ENCODE measurements at regions not wholly inside any gene's neighbourhood (a gene's known extent, or its start where the extent isn't known, plus 50 kb on each side); places are given as distances from the start of the nearest gene placed in this dataset.

DNA sequence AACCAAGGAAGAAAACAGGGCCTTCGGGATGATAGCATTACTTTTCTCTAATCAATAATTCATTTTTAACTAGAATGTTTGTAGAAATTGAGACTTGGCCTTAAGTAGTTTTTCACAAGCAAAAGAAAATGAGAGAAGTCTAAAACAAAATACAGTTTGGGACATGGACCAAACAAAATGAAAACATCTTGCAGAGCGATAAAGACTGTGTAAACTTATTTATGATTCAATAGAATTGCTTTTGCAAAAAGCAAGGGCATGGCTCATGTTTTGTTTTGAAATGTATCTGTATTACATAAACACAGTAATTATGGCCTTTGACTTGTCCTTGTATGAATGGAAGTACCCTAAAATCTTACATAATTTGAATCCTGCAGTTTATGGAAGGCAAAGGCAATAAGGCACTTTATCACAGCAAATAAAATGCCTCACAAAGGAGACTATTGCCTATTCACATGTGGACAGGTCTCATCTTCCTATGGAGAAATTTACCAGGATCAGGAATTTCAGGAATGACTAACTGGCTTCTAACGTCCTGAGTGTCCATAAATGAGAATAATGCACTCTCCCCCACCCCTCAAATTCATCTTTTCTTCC is 295.2 kb downstream of the PTEN start:
- no peak overlapping the region for H3K4me2 ChIP-seq
- no peak overlapping the region for H3K9ac ChIP-seq
- no peak overlapping the region for H3K4me3 ChIP-seq (IDR thresholded peaks at IDR 0.05; ENCODE audit: insufficient read depth, low read depth, low read length)
- TF ChIP-seq CTCF (conservative IDR thresholded peaks at IDR 0.05; ENCODE audit: low read depth, low read length): no peak
- no peaks in the 10 kb centered on the region for H3K79me2 ChIP-seq (ENCODE audit: insufficient read depth, low read depth)
- no peak overlapping the region for H2AFZ ChIP-seq (ENCODE audit: low read depth)
- H3K4me1 ChIP-seq (ENCODE audit: low read depth, poor library complexity, severe bottlenecking): no peaks in the 10 kb centered on the region
- H3K27ac ChIP-seq: no peak overlapping the region
- H3K36me3 ChIP-seq (ENCODE audit: insufficient read depth): no peaks in the 10 kb centered on the region
- H4K20me1 ChIP-seq (ENCODE audit: insufficient read depth): no peaks in the 10 kb centered on the region
- no peaks in the 10 kb centered on the region for H3K27me3 ChIP-seq (ENCODE audit: insufficient read depth, low read depth)

DNA sequence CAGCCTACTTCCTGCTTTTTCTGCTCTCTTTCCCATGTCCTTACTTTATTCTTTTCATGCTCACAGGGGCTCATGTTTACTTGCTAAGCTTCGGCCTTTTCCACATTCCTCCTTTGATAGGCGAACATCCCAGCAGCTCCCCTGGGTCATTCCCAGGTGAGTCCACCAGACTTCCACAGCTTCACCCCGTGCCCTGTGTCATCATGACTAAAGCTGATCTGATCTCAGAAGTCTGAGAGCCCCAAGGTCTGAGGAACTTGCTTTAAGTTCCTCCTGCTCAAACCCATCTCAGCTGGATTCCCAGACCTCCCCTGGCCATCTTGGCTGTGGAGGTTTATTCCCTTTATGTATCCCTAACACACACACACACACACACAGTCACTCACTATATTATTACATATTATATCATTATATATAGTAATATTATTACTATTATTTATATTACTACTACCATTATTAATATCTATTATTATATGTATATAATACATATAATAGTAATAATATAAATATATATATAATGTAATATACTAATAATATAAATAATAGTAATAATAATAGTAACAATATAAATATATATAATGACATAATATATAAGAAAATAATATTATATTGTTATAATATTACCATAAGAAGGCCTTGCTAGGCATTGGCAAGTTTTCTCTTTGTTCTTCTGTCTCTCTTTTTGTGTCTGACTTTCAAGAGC is 295.9 kb downstream of the PTEN start:
- Histone ChIP-seq H2AFZ (ENCODE audit: low read depth) (no peak overlapping the region), H3K4me3 (IDR thresholded peaks at IDR 0.05; ENCODE audit: insufficient read depth, low read depth, low read length) (no peak overlapping the region), H3K4me1 (ENCODE audit: low read depth, poor library complexity, severe bottlenecking) (no peaks in the 10 kb centered on the region), H3K27me3 (ENCODE audit: insufficient read depth, low read depth) (no peaks in the 10 kb centered on the region), H3K4me2 (no peak overlapping the region), H3K79me2 (ENCODE audit: insufficient read depth, low read depth) (no peaks in the 10 kb centered on the region), H3K36me3 (ENCODE audit: insufficient read depth) (no peaks in the 10 kb centered on the region), H3K9ac (no peak overlapping the region), H3K27ac (no peak overlapping the region), H4K20me1 (ENCODE audit: insufficient read depth) (no peaks in the 10 kb centered on the region)
- TF ChIP-seq CTCF (conservative IDR thresholded peaks at IDR 0.05; ENCODE audit: low read depth, low read length): no peak

DNA sequence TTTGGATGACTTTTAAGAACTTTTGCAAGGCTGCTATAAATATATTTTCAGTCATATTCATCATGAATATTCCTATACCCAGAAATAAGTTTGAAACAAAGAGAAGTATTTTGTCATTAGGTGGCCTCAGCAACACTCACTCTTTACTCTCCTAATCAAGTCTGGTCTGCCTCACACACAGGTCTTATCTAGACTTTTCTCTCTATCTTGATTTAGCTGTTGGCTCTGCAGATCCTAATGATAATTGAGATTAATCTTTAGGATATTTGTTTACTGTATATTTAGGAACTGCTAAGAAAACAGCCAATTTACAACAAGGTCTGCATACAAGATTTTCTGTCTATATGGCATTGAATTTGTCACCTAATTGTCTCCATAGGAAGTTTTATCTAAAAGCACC is 297.6 kb downstream of the PTEN start:
- no peaks in the 10 kb centered on the region for H3K27me3 ChIP-seq (ENCODE audit: insufficient read depth, low read depth)
- H3K79me2 ChIP-seq (ENCODE audit: insufficient read depth, low read depth): no peaks in the 10 kb centered on the region
- H3K4me1 ChIP-seq (ENCODE audit: low read depth, poor library complexity, severe bottlenecking): no peaks in the 10 kb centered on the region
- no peak overlapping the region for H2AFZ ChIP-seq (ENCODE audit: low read depth)
- no peak overlapping the region for H3K9ac ChIP-seq
- H3K36me3 ChIP-seq (ENCODE audit: insufficient read depth): no peaks in the 10 kb centered on the region
- no peaks in the 10 kb centered on the region for H4K20me1 ChIP-seq (ENCODE audit: insufficient read depth)
- no peak overlapping the region for H3K4me2 ChIP-seq
- H3K4me3 ChIP-seq (IDR thresholded peaks at IDR 0.05; ENCODE audit: insufficient read depth, low read depth, low read length): no peak overlapping the region
- H3K27ac ChIP-seq: no peak overlapping the region
- TF ChIP-seq CTCF (conservative IDR thresholded peaks at IDR 0.05; ENCODE audit: low read depth, low read length): no peak

GRCh38 chr10:88161756-88162155 is 298.3 kb downstream of the PTEN start:
- TF ChIP-seq CTCF (conservative IDR thresholded peaks at IDR 0.05; ENCODE audit: low read depth, low read length): no peak
- Histone ChIP-seq H3K27me3 (ENCODE audit: insufficient read depth, low read depth) (no peaks in the 10 kb centered on the region), H3K4me3 (IDR thresholded peaks at IDR 0.05; ENCODE audit: insufficient read depth, low read depth, low read length) (no peak overlapping the region), H3K27ac (no peak overlapping the region), H3K79me2 (ENCODE audit: insufficient read depth, low read depth) (no peaks in the 10 kb centered on the region), H3K4me1 (ENCODE audit: low read depth, poor library complexity, severe bottlenecking) (no peaks in the 10 kb centered on the region), H3K9ac (no peak overlapping the region), H3K4me2 (no peak overlapping the region), H2AFZ (ENCODE audit: low read depth) (no peak overlapping the region), H3K36me3 (ENCODE audit: insufficient read depth) (no peaks in the 10 kb centered on the region), H4K20me1 (ENCODE audit: insufficient read depth) (no peaks in the 10 kb centered on the region)
